Endothelial cell (in vitro differentiated cells): ENCODE measurements at regions not wholly inside any gene's neighbourhood (a gene's known extent, or its start where the extent isn't known, plus 50 kb on each side); places are given as distances from the start of the nearest gene placed in this dataset.

Experiments
- DNase-seq: peaks from one replicate; pipeline ENCODE4 v3.0.0; 2021; ENCODE audit warnings: low spot score
- H3K27ac Mint-ChIP-seq: one replicate; pipeline ENCODE4 v1.8.0; 2021; ENCODE audit warnings: mixed read lengths, inconsistent platforms; ENCODE audit not compliant: unreplicated experiment
- H3K27me3 Mint-ChIP-seq: one replicate; pipeline ENCODE4 v1.8.0; 2021; ENCODE audit warnings: mild to moderate bottlenecking, moderate library complexity, mixed read lengths, inconsistent platforms; ENCODE audit not compliant: unreplicated experiment
- H3K36me3 Mint-ChIP-seq: one replicate; pipeline ENCODE4 v1.8.0; 2021; ENCODE audit warnings: mild to moderate bottlenecking, low read depth, mixed read lengths, inconsistent platforms; ENCODE audit not compliant: unreplicated experiment
- H3K4me1 Mint-ChIP-seq: one replicate; pipeline ENCODE4 v1.8.0; 2021; ENCODE audit warnings: mild to moderate bottlenecking, mixed read lengths, inconsistent platforms; ENCODE audit not compliant: unreplicated experiment
- H3K4me3 Mint-ChIP-seq: one replicate; pipeline ENCODE4 v1.8.0; 2021; ENCODE audit warnings: mild to moderate bottlenecking, mixed read lengths, inconsistent platforms; ENCODE audit not compliant: unreplicated experiment
- H3K9me3 Mint-ChIP-seq: one replicate; pipeline ENCODE4 v1.8.0; 2021; ENCODE audit warnings: mixed read lengths, inconsistent platforms; ENCODE audit not compliant: unreplicated experiment
- CTCF ChIP-seq: fragments of 200-600 bp; sonication (generic); IDR thresholded peaks from one replicate; pipeline ENCODE4 v1.5.0; 2021; ENCODE audit warnings: antibody characterized with exemption; ENCODE audit not compliant: unreplicated experiment

DNA sequence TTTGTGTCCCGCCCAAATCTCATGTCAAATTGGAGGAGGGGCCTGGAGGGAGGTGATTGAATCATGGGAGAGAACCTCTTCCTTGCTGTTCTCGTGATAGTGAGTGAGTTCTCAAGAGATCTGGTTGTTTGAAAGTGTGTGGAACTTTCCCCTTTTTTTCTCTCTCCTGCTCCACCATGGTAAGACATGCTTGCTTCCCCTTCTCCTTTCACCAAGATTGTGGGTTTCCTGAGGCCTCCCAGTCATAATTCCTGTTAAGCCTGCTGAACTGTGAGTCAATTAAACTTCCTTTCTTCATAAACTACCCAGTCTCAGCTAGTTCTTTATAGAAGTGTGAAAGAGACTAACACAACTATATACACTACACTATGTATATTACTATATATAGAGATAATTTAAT is 697.8 kb upstream of the HS3ST1 start:
- Mint-ChIP-seq H3K36me3 (no peaks in the 10 kb centered on the region), H3K4me3 (no peak overlapping the region), H3K27ac (no peak overlapping the region), H3K27me3 (no peaks in the 10 kb centered on the region), H3K9me3 (no peaks in the 10 kb centered on the region), H3K4me1 (peaks cover 5% of the 10 kb centered on the region)
- DNase-seq, result no peak
- TF ChIP-seq CTCF, result no peak

DNA sequence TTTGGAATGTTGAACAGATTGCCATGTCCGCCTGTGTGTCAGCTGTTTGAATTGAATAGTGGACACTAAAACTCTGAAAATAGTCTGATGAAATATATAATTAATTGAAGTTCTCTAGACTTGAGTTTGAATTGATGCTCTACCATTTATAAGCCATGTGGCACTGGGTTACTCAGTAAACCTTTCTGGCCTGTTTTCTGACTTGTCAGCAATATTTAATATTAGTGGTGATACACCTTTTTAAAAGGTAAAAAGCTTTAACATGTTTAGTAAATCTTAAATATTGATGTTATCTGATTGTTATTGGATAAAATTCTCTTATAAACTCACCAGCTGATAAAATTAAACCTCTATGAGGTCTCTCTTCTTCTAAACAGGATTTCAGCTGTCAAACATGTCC is 695.4 kb upstream of the HS3ST1 start:
- TF ChIP-seq CTCF, result no peak
- Mint-ChIP-seq H3K4me1 (peaks cover 5% of the 10 kb centered on the region), H3K36me3 (no peaks in the 10 kb centered on the region), H3K9me3 (no peaks in the 10 kb centered on the region), H3K27ac (no peak overlapping the region), H3K4me3 (no peak overlapping the region), H3K27me3 (no peaks in the 10 kb centered on the region)
- no peak for DNase-seq

- Mint-ChIP-seq H3K4me3 (no peak overlapping the region), H3K36me3 (no peaks in the 10 kb centered on the region), H3K27ac (no peak overlapping the region), H3K9me3 (no peaks in the 10 kb centered on the region), H3K27me3 (no peaks in the 10 kb centered on the region), H3K4me1 (peaks cover 5% of the 10 kb centered on the region)
- DNase-seq, result no peak
- TF ChIP-seq CTCF, result no peak
Measured at GRCh38 chr4:12123707-12124106, 695.0 kb upstream of the HS3ST1 start.

DNA sequence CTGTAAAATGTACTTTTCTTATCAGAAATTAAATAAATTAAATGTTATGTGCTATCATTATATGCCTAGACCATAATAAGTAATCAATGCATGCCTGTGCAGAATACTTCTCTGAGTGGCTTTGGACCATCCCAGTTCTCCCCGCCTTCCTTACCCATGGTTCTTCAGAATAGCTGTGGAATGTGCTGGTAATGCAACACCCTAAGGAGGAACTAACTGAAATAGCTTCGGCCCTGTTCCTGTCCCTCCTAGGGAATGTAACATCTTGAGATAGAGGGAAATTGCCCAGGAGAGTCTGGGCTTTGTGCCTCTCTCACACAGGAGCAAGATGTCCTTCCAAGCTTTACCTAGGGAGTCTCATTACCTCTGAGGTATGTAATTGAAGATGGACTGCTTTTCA is 693.6 kb upstream of the HS3ST1 start:
- Mint-ChIP-seq H3K4me1 (peaks cover 5% of the 10 kb centered on the region), H3K4me3 (no peak overlapping the region), H3K27me3 (no peaks in the 10 kb centered on the region), H3K9me3 (no peaks in the 10 kb centered on the region), H3K27ac (no peak overlapping the region), H3K36me3 (no peaks in the 10 kb centered on the region)
- no peak for TF ChIP-seq CTCF
- no peak for DNase-seq

GRCh38 chr4:12120968-12121367 is 692.3 kb upstream of the HS3ST1 start:
- Mint-ChIP-seq H3K27ac (no peak overlapping the region), H3K27me3 (no peaks in the 10 kb centered on the region), H3K36me3 (no peaks in the 10 kb centered on the region), H3K9me3 (no peaks in the 10 kb centered on the region), H3K4me1 (peaks cover 2% of the 10 kb centered on the region), H3K4me3 (no peak overlapping the region)
- no peak for DNase-seq
- no peak for TF ChIP-seq CTCF
